C1 segment of cervical spinal cord (tissue), 14 donors: ENCODE measurements at regions not wholly inside any gene's neighbourhood (a gene's known extent, or its start where the extent isn't known, plus 50 kb on each side); places are given as distances from the start of the nearest gene placed in this dataset.

Experiments used
- DNase-seq, 14 donors: peaks; one replicate each; lab custom pipeline; 2025; lab: John Stamatoyannopoulos, UW

- no peak for DNase-seq
Measured at GRCh38 chr2:155176345-155176744, 477.9 kb downstream of the KCNJ3 start.

GRCh38 chr2:155169317-155169716 is 470.8 kb downstream of the KCNJ3 start:
- DNase-seq = no peak

- no peak for DNase-seq
Measured at GRCh38 chr2:155162494-155162893, 464.0 kb downstream of the KCNJ3 start.

DNA sequence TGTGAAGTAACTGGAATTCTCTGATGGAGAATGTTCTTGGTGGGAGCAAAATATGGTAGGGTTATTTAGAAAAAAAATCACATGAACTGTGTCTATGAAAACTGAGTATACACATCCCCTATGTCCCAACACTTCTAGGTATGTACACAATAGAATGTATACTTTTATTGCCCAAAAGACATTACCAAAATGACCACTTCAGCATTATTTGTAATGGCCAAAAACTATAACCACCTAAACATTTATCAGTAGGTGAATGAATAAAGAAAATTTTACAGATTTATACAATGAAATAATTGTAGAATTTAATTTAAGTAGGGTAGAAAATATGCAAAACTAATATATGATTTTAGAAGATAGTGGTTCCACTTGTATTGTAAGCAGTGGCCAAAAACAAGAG is 462.8 kb downstream of the KCNJ3 start:
- no peak for DNase-seq

GRCh38 chr2:155157711-155158110 is 459.2 kb downstream of the KCNJ3 start:
- no peak for DNase-seq

DNA sequence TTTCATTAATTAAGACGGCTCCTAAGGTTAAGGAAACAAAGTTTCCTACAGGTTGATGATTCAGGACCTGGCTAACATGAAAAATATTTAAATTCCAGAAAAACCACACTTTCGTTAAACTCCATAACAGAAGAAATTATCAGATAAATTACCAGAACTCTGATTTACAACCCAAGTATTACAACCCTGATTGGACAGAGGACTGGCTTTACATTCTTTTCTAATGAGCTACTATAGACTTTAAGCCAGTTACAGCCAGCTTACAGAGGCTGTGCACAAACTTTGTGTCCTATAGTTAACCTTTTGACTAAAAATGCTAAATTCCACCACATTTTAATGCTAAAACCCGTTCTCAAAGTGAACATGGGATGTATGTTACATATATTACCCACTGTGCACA is 458.6 kb downstream of the KCNJ3 start:
- no peak for DNase-seq

DNA sequence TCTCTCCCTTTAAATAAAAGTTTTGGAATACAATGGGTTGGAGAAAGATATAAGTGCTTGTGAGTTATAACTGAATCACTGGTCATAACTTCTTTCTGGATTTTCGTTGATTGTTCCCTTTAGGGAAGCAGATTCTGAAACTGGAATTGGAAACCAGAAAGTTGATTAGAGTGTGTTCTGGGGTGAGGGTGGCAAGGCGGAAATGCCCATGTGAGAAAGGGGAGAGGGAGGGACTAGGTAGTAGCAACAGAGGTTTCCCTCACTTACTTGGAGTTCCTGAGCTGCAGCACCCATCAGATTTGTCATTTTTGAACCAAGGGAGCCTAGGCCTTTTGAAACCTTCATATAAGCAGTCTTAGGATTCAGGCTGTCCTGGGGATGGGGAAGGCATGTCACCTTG is 453.4 kb downstream of the KCNJ3 start:
- DNase-seq = no peak

GRCh38 chr2:155151472-155151871 is 453.0 kb downstream of the KCNJ3 start:
- DNase-seq = no peak

DNA sequence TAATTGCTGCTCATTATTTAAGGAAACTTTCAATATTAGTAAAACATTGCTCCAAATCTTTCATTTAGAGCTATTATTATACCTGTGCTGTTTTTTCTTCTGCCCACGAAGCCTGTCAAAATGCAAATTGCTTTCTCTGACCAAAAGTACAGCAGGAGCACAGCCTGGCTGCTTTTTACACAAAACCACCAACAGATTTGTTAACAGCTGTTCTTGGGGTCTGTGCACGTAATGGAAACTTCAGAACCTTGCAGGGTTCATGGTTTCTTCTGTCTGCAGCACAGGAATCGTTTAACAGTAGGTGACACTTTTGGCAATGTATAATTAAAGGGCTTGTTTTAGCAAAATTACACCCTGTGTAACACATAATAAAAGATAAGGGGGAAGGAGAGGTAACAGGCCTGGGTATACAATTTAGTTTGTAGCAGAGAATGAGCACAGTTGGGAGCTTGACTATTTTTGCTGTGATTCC is 447.3 kb downstream of the KCNJ3 start:
- peak in 1 of 14 donors; percentile 70 for DNase-seq

DNA sequence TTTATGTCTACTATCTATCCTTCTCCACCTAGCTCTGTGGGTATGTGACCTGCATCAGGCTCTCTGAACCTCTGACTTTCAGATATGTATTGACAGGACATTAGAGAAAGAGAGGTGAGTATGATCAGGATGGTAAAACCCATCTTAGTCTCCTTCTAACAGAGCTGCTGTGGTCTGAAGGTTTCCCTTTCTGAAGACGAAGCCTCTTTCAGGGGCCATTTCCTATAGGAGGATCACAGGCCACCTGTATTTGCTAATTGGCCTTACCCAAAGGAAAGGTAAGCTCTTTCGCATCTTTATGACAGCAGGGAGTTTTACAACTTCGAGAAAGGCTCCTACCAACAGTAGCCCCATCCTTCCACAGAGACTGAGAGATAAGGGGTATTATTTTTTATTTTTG is 442.9 kb downstream of the KCNJ3 start:
- no peak for DNase-seq

DNA sequence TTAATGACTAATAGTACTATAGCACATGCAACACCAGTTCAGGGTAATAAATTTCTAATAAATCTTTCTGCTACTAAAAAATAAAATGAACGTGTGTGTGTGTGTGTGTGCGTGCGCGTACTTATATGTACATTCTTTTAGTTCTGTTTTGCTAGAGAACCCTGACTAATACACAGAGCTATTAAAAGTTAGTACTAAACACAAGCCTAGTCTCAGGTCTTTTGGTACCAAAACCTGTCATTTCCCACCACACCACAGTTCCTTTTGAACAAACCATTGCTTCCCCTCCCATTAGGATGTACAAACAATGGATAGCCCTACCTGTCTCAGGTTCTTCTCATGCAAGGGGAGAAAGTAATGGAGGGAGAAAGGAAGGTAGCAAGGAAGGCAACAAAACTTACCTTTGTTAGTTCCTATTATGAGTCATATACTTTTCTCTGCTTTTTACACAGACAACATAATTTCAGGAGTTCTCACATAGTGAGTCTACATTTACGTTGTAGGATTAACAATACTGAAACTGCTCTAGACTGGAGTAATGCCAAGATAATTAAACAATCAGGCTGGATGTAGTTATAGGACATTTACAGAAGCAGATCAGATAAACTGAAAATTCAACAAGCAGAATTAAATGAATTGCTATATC is 427.2 kb downstream of the KCNJ3 start:
- DNase-seq = no peak

DNA sequence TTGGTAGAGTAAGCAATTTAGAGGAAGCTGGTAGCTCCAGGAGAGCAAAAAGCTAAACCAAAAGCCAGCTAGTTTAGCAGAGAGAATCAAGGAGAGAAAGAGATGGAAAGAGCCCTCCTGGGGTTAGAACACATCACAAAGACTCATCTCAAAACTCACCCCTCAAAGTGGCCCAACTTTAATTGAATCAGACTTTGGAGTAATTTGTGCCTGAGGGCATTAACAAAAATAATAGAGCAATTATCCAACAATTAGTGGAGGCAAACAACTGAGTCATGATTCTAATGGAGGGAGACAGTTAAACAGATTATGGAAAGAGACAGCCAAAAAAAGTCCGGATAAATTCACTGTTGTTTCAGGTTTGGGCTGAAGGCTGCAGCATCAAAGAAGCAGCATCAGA is 417.4 kb downstream of the KCNJ3 start:
- no peak for DNase-seq

GRCh38 chr2:155111070-155111469 is 412.6 kb downstream of the KCNJ3 start:
- no peak for DNase-seq

DNA sequence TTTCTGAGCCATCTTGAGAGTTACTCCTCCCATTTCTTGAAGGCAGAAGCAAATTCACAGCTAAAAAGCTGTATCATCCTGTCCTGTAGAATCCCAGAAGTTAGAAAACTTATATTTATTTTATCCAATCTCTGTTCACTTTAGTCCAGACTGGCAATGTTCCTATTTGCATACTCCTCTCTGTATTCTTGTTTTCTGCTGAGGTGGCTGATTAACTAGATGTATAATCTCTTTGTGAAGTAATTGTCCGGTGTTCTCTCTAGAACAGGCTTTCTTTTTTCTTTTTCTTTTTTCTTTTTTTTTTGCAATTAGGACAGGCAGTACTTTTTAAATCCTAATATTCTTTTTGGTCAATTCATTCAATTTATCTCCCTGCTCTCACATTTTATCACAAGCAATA is 411.0 kb downstream of the KCNJ3 start:
- no peak for DNase-seq

GRCh38 chr2:155100261-155100660 is 401.8 kb downstream of the KCNJ3 start:
- no peak for DNase-seq

DNA sequence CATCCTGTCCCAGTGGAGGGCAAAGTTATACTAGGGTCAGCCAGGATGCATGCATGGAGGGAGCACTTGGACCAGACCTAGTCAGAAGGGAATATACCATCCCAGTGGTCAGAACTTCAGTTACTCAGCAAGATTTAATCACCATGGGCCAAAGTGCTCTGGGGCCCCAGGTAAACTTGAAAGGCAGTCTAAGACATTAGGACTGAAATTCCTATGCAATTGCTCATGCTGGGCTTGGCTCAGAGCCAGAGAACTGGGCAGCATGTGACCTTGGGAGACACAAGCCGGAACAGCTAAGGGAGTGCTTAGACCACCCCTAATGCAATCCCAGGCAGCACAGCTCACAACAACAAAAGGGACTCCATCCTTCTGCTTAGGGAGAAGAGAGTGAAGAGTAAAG is 401.3 kb downstream of the KCNJ3 start:
- no peak for DNase-seq

- no peak for DNase-seq
Measured at GRCh38 chr2:155095613-155096012, 397.1 kb downstream of the KCNJ3 start.

GRCh38 chr2:155080373-155080772 is 381.9 kb downstream of the KCNJ3 start:
- DNase-seq = no peak

- DNase-seq = peak in 1 of 14 donors; percentile 15
Measured at GRCh38 chr2:155070489-155070888, 372.0 kb downstream of the KCNJ3 start.

- no peak for DNase-seq
Measured at GRCh38 chr2:155062922-155063258, 364.4 kb downstream of the KCNJ3 start.

- peak in 1 of 14 donors; percentile 94 for DNase-seq
Measured at GRCh38 chr2:155062250-155062921, 363.9 kb downstream of the KCNJ3 start.

GRCh38 chr2:155060896-155061295 is 362.4 kb downstream of the KCNJ3 start:
- peak in 1 of 14 donors; percentile 90 for DNase-seq

DNA sequence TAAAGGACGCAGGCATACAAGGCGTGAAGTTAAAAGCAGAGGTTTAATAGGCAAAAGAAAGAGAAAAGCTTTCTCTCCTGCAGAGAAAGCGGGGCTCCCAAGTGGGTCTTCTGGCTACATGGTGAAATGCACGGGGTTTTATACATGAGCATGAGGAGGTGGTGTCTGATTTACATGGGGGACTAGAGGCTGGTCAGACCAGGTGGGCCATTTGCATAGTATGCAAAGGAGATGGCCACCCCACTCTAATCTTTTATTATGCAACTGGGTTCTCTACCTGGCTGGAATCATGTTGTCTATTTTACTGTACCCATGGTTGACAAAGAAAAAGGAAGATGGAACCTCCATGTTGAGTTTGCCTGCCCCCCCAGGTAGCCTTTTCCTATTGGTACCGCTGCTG is 356.2 kb downstream of the KCNJ3 start:
- no peak for DNase-seq

GRCh38 chr2:155043097-155043496 is 344.6 kb downstream of the KCNJ3 start:
- no peak for DNase-seq
